Activated CD4-positive, alpha-beta T cell treated with anti-CD3 and anti-CD28 coated beads for 1 hour (primary cell): ENCODE measurements at regions not wholly inside any gene's neighbourhood (a gene's known extent, or its start where the extent isn't known, plus 50 kb on each side); places are given as distances from the start of the nearest gene placed in this dataset.
A peak's percentile ranks its signal among the peaks of the same experiment; 100 is the strongest.
"Not testable (repeated sequence)": the region's sequence is repeated elsewhere in the genome, so short reads cannot be mapped to it uniquely, and the experiment has no call there.

ENCODE experiments used
- DNase-seq: peaks from one replicate; pipeline ENCODE4 v3.0.0-alpha.2; 2020

DNA sequence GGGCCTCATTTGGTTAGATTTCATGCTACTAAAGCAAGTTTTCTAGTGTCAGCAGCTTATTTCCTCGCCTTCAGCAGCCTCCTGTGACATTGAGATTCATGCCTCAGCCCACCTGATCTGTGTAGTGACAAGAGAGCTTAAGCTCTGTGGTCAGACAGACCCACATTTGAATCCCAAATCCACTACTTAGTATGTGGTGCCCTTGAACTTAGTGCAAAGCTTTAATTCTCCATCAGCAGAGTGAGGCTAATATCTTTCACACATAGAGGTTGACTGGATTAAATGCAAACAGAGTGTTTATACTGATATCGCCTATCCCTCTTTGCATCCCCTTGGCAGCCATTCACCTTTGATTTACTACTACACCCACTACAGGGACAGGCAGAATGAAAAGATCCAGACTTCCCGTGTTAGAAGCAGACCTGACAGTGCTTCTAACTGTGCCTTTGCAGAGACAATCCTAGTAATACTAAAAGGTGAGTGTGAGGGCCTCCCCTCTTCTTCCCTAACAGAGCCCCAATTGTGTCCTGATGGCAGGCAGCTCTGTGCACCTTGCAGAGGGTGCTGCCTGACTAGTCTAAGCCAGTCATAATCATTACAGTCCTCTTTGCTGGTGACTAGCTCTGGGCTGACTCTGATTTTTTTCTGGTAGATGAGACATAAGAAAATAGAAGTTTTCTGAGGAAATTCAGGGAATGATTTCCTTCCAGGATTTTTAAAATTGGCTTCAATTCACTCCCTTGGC, 264.0 kb downstream of the CTH start:
- DNase-seq, result no peak

DNA sequence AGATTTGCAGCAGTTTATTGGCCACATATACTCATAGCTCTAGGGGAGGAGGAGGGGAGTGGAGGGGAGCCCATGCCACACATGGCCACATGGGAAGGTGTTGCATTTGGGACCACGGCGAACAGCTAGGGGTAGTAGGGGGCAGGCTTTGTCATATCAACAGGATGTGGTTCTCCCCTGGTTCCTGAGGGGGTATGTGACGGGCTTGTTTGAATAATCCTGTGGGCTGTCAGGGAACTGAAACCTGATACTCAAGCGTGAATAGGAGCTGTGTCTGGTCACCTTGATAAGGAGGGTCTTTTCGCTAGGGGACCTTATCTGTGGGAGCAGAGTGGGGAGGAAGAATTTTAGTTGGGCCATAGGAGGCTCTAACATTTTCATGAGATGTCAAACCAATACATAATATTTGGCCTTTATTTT, 264.7 kb downstream of the CTH start:
- DNase-seq, result no peak

DNA sequence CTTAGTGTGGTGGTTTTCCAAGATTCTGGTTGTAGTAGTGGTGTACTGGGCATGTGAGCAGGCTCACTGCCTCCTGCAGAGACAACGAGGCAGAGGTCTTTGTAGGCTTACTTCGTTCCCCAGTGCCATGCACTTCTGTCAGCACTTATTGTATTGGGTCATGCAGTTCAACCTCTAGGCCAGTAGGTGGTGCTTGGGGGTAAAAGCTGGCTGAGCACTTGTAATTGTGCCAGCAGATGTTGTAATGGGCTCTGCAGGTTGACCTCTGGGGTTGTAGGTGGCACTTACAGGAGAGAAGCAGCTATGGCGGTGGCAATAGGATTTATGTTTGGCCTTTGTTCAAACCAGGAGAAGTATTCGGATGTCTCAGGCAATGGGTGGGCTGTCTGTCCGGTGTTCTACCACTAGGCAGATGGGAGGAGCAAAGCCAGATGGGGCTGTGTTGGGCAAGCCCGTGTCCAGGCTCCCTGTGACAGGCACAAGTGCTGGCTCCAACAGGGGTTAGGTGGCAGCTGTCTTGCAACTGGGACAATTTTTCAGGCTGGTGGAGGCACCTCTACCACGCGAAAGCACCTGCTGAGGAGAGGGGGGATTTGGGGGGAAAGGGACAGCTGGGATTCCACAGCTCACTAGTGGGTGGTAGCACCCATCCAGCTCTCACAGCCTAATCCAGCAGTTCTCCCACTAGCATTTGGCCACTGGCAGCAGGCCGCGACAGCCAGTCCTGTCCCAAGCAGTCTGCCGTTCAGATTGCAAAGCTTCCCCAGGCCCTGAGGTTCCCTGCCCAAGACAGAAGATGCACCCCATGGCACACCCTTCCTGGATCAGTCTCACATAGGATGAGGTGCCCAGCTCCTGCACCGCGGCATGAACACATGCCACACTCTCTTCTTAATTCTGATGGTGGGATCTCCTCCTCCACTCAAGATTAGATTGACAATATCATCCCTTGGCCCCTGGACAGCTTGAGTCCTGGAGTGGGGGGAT, 274.5 kb downstream of the CTH start:
- DNase-seq, result peak; percentile 11

DNA sequence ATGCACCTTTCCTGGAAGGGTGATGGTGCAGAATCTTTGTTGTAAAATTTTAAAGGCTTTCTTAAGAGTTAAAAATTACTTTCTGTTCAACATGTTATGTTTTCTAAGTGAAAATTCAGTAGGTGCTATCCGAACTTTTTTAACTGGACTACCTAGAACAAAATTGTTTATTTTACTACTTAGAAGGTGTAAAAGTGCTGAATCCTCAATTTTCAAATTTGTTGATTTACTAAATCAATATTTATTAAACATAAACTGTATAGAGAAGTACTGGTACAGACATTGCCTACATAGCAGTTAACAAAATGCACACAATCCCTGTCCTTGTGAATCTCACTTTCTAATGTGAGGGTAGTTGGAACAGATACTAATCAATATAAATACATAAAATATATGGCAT, 277.5 kb downstream of the CTH start:
- DNase-seq, result no peak

DNA sequence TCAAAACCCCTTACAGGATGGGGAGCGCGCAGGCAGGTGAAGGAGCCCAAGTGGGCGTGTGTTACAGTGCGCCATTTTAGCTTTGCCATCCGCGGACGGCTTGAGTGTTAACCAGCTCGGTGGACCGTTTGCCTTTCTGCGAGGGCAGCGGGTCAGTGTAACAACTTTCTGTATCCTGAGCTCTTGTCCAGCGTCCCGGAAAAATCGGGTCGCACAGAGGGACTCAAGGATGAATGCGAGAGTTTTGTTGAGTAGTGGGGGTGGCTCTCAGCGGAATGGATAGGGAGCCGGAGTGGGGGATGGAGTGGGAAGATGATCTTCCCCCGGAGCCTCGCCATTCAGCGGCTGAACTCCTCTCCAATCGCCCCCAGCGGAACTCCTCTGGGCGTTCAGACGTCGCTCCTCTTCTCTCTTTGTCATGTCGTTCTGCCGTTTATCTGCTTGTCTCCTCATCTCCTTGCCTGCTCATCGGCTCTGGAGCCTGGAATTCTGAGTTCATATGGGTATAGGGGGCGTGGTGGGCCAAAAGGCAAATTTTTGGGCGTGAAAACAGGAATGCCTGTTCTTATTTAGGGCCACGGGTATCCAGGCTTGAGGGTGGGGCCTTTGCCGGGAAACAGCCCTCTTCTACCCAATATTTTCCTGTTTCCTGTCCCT, 295.4 kb downstream of the CTH start:
- no peak for DNase-seq

DNA sequence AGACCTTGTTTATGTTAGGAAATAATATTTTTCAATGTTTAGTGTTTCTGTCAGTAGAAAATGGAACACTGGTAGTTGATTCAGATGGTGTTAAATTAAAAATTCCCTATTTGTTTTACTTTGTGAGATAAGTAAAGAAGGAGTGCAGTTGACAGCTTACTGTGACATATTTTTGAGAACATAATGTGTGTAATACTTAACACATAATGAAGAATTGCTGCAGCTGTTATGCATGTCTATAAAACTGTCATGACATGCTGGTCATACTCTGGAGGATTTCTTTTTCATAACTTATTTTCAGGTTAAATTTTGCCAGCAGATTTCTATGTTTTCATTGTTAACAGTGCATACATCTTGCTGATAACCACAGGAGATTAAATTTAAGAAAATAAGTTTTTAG, 296.1 kb downstream of the CTH start:
- DNase-seq, result no peak

DNA sequence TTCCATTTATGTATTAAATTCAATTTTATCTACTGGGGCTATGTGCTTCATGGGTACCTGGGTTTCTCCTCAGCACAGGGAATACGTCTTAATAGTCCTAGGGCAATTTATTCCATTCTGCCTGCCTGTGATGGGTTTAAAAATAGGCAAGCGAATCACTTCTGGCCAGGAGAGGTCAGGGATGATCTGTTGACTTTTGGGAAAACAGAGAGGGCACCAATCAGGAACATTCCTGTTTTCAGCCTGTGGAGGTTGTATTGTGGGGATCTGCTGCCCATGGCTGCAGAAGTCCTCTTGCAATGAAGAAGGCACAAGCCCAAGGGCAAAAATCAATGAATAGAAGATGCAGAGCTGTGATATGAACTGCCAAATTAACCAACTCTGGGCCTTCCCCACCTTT, 303.1 kb downstream of the CTH start:
- no peak for DNase-seq

DNA sequence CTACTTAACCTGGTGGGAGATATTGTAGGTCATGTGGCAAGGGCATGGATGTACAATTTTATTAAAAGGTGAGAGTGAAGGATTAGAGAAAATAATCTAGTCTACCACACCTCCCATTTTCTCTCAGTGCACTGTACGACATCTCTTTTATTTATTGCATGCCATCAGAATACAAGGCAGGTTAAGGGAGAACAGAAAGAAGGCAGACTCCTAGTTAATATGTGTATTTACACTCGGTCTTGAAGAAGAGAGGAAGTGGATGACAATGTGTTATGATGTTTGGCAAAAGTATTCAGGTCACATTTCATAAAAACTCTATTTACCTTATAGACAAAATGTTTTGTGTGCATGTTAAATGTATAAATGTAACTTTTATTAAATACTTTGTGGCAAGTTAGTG, 306.1 kb downstream of the CTH start:
- DNase-seq, result no peak

DNA sequence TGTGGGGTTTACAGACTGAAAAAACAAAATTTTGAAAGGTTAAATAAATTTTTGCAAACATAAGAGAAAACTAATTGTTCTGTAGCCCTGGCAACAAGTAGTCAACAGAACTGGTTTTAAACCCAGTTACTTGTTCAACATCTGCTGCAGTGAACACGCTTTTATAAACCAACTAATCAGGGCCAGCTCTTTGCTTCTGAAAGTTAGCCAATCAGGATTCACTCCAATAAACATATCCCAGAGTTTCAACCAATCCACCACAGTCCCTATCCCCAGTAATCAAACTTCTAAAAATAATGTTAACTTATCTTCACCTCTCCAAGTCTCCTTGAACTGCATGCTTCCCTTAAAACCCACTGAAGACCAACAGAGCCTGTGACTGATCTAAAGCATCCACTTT, 306.6 kb downstream of the CTH start:
- DNase-seq, result no peak

DNA sequence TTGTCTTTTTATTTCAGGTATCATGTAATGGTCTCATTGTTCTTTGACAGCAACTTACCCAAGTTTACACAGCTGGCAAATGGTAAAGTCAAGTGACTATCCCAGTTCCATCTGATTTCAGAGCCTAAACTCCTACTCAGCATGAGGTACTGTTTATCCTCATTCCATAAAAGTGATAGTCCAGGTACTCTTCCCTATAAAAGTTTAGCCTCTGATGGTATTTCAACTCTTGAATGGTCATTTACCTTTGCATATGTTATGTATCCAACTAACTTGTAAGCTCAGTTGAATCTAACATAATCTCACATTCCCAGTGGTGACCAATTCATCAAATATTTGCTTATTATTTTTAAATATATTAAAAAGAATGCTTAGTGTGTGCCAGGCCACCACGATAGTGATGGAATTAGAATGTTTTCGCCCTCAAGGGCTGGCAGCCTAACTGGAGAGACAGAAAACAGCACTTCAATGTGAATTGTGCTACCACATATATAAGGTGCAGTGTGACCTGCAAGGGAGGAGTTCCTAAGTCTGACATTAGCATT, 307.1 kb downstream of the CTH start:
- DNase-seq, result no peak

DNA sequence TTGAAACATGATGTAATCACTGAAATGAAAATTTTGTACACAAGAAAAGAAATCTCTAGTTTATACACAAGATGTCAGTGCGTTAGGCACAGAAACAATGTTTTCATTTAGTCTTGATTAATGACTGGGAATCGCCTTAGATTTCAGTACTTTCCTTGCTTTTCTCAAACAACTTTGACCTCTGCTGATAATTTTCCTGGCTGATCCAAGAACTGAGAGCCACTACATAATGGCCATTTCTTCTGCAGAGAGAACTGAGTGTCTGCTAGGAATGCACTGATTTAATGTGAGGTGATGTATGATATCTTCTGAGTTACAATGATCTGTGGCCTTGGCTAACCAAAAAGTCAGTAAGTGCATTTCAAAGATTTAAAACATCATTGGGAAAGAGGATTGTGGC, 308.1 kb downstream of the CTH start:
- DNase-seq, result no peak

DNA sequence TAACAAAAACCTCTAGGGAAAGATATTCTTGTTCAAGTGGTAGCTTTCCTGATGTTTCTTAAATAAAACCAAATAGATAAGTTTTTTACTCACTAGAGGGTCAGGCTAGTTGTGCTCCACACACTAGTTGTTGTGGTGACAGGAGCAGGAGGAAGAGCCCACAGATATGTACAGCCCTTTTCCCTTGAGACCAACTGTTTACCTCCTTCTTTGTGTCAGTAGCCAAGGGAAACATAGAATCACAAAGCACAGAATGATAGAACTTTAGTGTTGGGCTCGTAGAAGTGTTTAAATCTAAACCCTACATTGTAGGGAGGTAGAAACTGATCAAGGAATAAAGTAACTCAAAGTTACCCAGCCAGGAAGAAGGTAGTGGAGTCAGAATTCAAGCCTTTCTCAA, 309.0 kb downstream of the CTH start:
- DNase-seq, result no peak

DNA sequence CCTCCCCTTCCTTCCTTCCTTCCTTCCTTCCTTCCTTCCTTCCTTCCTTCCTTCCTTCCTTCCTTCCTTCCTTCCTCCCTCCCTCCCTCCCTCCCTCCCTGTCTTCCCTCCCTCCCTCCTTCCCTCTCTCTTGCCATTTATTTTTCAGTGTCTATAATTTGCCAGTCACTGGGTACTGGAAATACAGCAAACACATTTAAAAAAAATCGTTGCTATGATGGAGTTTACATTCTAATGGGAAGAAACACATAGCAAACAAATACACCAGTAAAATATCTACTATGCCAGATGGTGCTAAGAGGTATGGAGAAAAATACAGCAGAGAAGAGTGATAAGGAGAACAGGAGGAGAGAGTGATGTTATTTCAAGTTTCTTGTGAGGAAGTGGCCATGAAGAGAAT, 309.5 kb downstream of the CTH start:
- DNase-seq, result no peak

DNA sequence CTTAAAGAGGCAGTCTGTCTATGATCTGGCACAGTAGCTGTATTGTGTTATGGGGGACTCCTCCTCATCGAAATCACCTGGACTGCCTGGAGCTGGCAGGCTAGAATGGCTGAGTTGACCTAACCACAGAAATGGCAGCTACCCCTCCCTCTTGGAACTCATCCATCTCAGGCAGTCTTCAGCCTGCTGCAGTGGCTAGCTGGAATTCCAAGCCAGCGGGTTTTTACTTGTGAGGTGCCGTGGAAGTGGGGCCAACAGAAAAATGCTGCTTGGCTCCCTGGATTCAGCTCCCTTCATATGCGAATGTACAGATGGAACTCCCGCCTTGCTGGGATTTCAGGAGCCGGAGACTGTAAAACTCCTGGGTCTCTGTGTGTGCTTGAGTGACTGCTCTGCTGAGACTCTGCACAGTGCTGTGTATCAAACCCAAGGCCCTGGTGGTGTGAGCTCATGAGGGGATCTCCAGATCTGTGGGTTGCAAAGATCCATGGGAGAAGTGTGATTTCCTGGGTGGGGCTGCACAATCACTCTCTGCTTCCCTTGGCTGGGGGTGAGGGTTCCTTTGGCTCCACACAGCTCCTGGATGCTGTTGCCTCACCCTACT, 316.9 kb downstream of the CTH start:
- no peak for DNase-seq

DNA sequence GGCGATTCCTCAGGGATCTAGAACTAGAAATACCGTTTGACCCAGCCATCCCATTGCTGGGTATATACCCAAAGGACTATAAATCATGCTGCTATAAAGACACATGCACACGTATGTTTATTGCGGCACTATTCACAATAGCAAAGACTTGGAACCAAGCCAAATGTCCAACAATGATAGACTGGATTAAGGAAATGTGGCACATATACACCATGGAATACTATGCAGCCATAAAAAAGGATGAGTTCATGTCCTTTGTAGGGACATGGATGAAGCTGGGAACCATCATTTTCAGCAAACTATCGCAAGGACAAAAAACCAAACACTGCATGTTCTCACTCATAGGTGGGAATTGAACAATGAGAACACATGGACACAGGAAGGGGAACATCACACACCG, 311.1 kb downstream of the PTGER3 start:
- DNase-seq, result not testable (repeated sequence)

DNA sequence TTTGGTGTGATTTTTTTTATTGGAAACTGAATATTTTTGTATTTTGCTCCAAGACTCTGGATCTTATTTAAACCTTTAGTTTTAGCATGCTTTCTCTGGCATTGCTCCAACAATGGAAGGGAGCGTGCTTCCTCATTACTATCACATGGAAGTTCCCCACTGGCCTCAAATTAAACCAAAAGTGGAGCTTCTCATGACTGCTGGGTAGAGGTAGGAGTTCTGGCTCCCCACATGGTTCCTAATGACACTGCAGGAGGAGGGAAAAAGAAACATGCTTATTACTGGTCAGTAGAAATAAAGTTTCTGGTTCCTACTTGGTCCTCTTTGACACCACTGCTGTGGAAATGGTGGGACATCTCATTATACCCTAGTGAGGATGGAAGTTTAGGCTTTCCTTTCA, 310.5 kb downstream of the PTGER3 start:
- no peak for DNase-seq

DNA sequence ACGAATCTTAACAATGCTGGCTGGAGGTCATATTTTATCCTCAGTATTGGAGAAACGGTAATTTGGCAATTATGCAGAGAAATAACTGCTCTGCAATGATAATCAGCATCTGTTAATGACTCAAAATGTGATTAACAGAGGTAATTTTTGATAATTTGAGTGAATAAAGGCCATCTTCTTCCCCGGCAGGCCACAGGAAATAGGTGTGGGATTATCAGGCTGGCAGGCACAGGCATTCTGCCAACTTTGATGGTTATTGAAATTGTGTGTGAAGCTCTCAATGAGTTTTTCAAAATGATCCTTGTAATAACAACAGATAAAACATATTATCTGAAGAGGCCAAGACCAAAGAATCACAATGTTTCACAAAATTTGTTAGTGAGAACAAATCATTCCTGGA, 309.0 kb downstream of the PTGER3 start:
- DNase-seq, result no peak

DNA sequence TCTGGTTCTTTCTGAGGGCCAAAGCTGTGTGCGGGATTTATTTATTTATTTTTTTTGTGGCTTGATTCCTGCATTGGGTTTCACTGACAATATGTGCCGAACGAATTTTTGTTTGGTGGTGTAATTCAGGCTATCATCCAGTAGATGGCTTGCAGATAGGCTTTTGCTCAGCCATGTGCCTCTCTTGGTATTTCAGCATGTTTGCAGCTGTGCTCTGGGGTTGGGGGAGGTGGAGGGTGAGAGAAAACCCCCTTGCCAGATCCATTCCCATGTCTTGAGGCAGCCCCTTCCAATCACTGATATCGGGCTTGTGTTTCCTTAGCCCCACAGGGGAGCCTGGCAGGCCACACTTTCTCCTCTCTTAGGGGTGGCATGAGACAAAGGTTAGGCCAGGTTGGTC, 302.4 kb downstream of the PTGER3 start:
- no peak for DNase-seq

DNA sequence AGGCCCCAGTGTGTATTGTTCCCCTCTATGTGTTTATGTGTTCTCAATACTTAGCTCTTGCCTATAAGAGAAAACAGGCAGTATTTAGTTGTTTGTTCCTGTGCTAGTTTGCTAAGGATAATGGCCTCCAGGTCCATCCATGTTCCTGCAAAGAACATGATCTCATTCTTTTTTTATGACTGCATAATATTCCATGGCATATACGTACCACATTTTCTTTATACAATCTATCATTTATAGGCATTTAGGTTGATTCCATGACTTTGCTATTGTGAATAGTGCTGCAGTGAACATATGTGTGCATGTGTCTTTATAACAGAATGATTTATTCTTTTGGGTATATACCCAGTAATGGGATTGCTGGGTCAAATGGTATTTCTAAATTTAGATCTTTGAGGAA, 301.6 kb downstream of the PTGER3 start:
- not testable (repeated sequence) for DNase-seq

DNA sequence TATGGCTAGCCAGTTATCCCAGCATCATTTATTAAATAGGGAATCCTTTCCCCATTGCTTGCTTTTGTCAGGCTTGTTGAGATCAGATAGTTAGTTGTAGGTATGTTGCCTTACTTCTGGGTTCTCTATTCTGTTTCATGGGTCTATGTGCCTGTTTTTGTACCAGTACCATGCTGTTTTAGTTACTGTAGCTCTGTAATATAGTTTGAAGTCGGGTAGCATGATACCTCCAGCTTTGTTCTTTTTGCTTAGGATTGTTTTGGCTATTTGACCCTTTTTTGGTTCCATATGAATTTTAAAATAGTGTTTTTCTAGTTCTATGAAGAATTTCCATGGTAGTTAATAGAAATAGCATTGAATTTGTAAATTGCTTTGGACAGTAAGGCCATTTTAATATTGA, 300.5 kb downstream of the PTGER3 start:
- DNase-seq, result not testable (repeated sequence)

DNA sequence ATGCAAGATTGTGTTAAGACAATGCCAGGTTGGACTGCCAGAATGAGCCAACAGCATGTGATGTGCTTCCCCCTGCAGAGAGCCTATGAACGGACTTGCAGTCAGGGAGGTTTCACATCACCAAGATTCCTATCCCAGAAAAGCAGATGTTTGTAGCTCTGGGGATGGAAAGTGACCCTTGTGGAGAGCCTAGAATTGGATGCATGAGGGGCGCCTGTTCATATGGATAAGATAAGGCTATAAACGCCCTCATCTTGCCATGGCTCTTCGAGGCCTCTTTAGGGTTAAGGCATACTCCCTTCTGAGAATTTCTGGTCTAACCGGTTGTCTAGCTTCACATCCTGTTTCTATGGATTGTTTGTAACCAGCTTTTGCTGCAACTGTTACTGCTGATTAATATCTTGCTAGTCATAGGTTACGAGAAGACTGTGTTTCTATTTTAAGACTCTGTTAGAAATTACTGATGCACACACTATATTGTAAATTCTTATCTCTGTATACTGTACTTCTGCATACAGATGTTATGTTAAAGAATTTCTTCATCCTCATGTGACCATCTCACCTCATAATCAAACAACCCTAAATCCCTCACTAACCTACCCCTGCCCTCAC, 295.8 kb downstream of the PTGER3 start:
- DNase-seq, result not testable (repeated sequence)

DNA sequence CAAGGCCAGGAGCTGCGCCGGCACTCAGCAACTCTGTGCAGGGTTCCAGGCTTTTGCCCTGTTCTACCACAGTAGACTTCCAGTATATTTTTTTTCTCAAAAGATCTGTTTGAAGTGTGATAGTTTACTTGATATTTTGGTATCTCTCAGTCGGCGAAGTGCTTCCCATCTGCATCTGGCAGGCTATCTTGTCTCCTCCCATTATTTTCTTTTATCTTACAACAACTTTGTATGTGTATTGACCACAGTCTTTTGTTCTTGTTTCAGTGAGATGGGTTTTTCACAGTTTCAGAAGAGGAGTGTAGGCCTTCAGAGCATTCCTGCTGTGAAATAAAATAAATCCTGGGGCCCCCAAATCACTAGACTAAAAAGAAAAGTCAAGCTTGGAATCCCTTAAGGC, 292.9 kb downstream of the PTGER3 start:
- no peak for DNase-seq
